ENCODE measurements at regions not wholly inside any gene's neighbourhood (a gene's known extent, or its start where the extent isn't known, plus 50 kb on each side); places are given as distances from the start of the nearest gene placed in this dataset.

DNA sequence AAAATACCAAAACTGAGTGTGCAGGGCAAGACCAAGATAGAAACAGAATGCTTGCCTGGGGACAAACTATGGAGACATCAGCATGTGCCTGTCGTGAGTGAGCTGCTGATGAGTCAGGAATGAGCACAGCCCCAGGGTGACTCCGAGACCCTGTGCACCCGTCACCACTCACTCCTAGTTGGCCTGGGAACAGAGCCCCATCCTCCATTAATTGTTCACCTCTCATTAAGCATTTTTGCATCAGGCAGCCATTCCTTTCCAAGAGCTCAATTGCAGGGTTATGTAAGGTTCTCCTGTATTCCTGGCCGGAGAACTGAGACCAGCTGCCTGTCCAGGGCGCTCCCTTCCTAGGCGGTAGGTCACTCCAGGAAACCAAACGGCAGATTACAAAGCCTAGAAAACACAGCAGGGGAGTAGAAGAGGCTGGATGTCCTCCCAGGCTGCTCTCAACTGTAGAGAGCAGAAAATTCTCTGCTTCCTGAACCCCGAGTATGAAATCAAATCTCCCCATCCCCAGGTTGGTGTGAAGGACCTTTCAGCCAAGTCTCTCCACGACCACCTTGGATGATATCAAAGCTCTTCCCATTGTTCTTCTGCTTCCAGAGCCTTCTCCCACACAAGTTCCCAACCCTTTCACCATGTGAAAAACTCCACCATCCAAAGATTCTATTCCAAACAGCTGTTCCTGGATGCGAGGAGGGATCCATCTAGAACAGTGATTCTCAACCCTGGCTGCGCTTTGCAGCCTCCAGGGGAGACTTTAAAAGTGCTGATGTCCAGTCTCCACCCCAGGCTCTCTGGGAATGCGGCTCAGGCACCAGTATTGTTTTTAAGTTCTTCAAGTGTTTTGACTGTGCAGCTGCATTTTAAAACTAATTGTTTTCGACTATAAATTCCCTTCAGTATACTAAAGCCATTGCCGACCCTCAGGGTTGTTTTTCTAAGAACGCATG, 532.6 kb upstream of the JARID2 start:
- peak; percentile 84 for DNase-seq (ENCODE audit: low spot score)

DNA sequence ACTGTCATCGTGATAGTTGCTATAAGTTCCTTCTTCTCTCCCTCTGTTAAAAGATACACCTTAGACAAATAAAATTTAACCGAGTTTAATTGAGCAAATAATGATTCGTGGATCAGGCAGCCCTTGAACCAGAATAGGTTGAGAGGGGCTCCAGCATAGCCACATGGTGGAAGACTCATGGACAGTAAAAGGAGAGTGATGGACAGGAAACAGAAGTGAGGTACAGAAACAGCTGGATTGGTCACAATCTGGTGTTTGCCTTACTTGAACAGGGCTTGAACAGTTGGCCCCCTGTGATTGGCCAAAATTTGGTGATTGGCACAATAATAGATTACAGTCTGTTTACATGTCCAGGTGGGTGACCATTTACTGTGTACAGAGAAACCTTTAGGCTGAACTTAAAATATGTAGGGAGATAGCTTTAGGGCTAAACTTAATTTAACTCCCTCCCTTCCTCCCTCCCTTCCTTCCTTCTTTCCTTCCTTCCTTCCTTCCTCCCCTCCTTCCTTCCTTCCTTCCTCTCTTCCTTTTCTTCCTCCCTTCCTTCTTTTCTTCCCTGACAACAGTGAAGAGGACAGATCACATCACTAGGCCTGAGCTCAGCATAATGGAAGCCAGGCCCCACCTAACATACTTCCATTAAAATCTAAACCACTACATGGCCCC, 531.8 kb upstream of the JARID2 start:
- DNase-seq (ENCODE audit: low spot score), result no peak

DNA sequence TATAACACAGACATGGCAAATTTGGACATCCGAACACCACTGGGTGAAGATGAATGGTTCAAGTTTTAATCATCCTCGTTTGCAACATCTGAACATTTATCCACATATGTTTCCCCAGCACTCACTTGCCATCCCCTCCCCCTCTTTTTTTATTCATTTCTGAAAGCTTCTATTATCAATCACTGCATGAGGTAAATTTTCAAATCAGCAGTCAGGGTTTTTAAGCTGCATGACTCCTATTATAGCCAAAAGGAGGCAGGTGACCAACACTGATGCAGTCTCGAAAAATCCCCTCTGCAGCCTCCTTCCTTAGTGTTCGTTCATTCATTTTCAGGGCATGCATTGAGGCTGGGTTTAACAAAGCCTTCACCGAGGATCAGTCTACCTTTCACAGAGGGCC, 530.8 kb upstream of the JARID2 start:
- DNase-seq (ENCODE audit: low spot score), result no peak

DNA sequence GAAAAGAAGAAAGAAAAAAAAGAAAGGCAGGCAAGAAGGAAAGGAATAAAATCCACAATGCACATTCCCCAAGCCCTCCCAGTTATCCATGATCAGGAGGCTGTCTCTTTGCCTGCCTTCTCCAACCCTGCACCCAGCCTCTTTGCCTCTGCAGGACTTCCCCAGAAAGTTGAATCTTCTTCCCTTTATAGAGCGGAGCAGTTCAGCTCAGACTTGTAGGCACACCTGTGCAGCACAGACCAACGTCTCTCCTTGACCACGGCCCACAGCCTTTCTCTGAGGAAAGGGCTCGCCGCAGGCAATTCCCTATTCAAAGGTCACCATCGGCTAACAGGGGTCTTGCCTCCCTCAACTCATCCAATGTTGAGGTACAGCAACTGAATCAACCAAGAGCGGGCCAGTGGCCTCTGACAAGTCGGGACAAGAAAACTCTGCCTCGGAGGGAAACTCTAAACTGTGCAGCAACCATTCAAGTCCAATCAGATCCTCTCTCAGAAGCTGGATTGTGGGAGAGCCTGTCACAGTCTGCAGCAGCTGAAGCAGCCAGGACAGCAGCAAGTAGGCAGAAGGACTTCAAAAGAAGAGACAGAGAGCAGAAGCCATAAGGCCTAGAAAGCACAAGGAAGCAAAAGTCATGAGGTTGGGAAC, 529.2 kb upstream of the JARID2 start:
- DNase-seq (ENCODE audit: low spot score), result no peak

DNA sequence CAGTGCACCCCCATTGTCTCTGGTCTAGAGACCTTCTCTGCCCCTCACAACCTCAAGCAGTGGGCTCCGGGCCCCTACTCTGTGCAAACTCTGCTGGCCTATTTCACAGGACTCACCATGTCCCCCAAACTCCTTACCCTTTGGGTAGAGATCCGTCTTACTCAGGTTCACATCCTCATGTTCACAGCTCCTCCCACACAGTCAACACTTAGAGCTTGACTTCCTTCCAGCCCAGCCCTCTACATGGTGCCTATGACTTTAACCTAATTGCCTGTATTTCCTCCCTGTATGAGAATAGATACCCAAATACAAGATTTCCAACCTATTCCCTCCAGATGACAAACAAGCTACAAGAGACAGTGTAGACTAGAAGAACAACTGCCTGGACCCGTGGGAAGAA, 528.6 kb upstream of the JARID2 start:
- DNase-seq (ENCODE audit: low spot score), result no peak

DNA sequence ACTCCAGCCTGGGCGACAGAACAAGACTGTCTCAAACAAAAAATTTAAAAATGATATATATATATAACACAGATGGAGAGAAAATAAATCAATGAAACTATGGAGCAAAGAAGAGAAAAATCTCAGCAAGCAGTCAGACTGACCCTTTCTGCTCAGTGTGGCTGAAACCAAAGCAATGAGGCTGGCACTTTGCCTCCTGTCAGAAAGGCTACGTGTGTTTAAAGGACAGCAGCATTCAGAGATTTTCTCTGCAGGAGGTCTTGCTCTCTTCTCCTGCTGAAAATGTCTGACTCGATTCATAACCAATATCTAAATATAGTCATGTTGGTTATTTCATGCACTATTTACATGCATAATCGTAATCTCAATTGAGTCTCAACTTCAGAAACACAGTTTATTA, 527.0 kb upstream of the JARID2 start:
- DNase-seq (ENCODE audit: low spot score), result no peak

DNA sequence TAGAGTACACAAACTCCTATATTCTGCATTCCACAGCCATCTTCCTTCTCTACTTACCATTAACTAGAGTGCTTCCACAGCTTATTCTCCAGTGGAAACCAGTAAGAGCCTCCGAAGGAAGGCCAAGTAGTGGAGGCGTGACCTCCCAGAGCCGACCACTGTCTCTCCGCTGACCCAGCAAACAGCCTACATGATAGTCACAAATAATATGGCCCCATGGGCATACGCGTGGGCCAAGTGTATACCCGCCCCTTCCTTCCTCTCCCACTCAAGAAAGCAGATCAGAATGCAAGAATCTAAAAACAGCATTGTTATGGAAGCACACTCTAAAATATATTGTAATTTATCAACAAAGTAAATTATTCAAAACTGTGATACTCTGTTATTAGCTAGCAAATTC, 526.6 kb upstream of the JARID2 start:
- no peak for DNase-seq (ENCODE audit: low spot score)

DNA sequence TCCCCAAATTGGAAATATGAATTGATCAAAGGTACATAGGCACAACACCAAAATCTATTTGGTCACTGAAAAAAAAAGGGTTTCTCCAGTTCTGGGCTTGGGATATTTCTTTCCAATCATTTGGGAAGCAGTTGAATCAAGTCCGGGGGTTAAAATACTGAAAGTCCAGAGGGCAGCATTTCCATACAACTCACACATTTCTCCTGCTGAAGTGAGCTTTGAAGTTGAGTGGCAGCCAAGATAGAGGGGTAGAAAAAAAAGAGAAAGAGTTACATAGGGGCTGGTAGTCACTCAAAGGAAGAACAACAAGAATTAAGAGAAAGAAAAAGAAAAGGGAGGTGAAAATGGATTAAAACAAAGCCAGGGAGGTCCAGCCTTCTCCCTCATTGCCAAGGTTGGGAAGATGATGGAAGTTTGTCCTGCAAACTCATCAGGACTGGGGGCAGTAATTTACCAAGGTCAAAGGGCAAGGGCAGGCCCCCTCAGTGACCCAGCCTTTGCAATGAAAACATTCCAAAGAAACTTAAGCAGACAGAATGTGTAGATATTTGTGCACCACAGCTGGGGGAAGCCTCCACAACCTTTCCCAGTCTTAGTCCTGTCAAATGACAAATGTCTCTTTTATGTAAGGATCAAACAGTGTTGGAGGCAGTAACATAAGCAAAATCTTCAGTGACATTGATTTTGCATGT, 525.3 kb upstream of the JARID2 start:
- no peak for DNase-seq (ENCODE audit: low spot score)

DNA sequence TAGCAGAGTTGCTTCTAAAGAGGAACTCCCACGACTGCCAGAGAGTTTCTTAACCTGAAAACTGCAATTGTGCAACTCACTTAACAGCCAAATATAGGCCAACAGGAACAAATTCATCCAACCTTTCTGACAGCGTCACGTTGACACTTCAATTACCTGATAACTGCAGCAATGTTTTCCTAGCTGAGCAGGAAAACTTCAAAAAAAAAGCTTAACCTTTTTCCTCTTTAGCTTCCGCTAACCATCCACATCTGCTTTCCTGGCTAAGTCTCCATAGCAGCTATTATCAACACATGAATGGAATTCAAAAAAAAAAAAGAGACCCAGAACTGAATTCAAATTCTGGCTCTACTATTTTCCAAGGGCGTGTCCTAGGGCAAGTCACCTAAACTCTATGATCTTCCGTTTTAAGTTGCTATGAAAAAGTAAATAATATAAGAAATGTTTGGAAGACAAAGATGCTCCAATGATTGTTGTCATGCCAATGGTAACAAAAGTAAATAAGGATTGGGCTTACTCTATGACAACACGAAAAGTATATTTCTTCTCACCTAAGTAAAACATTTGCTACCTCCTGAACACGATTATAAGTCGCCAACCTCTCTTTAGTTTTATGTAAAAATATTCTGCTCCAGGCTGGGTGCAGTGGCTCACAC, 524.6 kb upstream of the JARID2 start:
- DNase-seq (ENCODE audit: low spot score), result no peak

DNA sequence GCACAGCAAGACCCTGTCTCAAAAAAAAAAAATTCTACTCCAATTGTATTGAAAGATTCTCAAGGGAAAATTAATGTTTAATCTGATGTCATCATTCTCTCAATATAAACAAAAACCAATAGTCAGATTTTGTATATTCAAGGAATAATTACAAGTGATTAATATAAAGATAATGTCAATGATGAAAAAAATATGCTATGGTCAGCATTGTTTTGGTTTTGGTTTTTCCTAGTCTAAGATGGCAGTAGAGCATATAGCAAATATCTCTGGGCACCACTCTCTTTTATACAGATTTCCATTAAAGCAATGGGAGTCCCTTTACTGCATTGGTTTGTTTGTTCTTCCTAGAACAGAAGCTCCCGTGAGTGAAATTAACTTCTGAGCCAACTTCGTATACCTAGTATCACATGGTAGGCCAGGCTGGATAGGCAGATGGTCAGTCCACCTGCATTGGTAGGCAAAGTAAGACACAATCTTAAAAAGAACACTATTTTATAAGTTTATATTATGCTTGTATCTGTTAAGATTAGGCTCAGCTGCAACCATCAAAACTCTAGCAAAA, 523.8 kb upstream of the JARID2 start:
- DNase-seq (ENCODE audit: low spot score), result no peak

DNA sequence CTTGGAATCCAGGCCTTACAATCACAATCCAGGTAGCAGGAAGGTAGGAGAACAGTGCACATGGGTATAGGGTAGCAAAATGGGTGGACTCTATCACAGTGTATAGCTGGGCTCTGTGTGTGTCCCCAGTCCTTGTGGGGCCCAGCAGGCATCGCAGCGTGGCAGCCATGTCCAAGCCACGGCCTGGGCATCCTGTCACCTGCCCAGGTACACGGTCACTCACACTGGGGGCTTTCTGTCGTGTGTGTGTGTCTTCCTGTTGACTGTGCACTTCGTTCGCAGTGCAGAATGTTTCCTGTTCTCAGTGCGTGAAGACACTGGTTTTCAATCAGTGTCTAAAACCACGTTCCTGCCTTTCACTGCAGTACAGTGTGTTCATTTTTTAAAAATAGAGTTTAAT, 523.2 kb upstream of the JARID2 start:
- no peak for DNase-seq (ENCODE audit: low spot score)

DNA sequence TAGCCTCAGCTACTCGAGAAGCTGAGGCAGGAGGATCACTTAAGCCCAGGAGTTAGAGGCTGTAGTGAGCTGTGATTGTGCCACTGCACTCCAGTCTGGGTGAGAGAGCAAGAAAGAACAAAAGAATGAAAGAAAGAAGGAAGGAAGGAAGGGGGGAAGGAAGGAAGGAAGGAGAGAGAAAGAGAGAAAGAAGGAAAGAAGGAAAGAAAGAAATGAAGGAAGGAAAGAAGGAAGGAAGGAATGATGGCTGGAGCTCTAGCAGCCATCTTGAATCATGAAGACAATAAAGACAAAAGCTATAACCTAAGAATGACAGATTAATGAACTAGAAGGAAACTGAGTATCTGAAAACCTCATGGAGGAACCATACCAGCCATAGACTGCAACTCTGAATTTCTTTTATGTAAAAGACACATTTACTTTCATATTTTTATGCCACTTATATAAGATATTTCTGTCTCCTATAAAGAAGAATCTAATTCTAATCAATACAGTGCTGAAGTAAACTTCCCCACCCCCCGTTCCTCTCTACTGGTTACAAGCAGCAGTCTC, 522.3 kb upstream of the JARID2 start:
- no peak for DNase-seq (ENCODE audit: low spot score)

DNA sequence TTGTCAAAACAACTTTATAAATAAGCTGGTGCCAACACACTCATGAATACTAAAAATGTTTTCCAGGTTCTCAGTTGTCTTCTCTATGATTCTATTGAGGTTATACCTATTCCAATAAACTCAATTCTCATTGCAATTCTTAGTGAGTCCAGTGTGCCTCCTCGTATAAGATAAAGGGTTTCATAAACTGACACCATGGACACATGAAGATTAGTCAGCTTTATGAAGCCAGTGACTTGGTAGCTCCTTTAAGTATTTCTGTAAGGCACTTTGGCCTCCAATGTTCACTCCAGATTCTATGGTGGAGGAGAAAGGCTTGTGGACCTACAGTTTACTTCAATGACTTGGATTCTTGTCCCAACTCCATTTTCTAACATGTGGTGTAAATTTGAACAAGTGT, 521.3 kb upstream of the JARID2 start:
- DNase-seq (ENCODE audit: low spot score), result no peak

DNA sequence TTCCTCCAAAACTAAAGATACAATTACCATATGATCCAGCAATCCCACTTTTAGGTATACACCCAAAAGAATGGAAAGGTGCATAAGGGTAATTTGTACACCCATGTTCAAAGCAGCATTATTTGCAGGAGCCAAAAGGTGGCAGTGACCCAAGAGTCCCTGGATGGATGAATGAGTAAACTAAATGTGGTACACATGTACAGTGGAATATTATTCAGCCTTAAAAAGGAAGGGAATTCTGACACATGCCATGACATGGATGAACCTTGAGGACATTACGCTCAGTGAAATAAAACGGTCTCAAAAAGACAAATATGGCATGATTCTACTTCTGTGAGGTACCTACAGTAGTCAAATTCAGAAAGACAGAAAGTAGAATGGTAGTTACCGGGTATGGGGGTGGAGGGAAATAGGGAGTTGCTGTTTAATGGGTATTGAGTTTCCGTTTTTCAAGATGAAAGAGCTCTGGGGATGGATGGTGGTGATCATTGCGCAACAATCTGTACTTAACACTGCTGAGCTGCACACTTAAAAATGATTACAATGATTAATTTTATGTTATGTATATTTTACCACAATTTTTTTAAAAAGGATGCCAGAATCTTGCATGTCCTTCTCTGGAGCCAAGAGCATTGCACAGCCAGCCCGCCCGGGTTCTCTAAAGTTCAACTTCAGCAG, 518.9 kb upstream of the JARID2 start:
- DNase-seq (ENCODE audit: low spot score), result no peak

DNA sequence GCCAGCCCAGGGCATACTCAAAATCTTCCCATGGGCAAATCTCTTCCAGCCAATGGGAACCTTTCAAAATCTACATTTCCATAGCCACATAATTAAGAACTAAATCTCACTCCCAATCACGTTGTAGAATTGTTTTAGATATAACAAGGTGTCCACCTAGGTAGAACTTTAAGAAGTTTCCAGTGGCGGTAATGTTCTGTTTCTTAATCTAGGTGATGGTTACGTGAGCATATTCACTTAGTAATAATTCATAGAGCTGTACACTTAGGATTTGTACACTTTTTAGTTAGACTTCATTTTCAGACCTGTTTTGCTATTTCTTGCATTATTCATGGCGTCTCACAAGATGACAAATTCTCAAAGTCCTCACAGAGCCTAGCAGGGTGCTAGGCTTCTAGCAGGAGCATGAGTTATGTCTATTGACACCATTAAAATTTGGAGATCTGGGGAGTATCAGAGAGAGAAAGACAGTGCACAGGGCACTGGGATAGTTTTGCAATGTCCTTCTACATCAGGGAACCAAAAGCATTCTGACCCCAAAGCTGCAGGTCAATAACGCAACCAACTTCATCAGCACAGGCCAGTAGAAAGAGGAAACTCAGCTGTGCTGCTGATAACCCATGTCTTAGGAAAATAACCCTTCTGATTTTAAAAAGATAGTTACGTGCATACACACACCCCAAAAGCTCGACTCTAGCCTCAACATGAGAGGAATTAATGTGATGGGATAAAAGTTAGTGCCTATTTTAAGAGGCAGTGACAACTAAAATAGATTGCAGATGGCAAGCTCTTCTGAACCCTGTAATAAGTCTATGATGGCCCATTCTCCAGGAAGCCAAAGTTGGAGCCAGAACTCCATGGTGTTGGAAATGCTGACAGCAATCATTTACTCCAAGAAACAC, 518.1 kb upstream of the JARID2 start:
- no peak for DNase-seq (ENCODE audit: low spot score)

DNA sequence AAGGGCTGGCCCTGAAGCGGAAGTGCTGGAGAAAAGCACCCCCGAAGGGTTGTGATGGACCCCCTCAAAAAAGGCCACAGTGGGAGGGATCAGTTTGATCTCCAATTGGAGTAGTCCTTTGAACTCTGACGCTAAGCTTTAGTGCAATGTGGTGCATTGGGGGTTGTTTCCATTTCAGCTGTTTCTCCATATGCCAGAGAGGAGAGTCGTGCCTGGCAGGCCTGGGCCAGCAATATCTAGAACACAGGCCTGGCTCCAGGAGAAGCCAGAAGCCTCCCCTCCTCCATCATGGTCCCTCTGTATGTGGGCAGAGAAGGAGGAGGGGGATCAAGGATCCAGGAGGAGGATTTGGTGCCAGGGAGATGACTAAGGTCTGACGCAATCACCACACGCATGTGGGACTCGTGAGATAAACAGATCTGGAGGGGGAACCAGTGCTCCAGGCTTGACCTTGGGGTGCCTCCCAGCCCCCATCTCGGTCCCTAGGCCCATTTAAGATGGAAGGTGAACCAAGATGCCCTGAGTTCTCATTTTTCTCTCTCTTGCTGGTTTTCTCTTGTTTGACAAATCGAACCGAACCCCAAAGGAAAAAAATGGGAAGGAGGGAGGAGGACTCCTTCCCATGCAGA, 517.4 kb upstream of the JARID2 start:
- DNase-seq (ENCODE audit: low spot score), result no peak

DNA sequence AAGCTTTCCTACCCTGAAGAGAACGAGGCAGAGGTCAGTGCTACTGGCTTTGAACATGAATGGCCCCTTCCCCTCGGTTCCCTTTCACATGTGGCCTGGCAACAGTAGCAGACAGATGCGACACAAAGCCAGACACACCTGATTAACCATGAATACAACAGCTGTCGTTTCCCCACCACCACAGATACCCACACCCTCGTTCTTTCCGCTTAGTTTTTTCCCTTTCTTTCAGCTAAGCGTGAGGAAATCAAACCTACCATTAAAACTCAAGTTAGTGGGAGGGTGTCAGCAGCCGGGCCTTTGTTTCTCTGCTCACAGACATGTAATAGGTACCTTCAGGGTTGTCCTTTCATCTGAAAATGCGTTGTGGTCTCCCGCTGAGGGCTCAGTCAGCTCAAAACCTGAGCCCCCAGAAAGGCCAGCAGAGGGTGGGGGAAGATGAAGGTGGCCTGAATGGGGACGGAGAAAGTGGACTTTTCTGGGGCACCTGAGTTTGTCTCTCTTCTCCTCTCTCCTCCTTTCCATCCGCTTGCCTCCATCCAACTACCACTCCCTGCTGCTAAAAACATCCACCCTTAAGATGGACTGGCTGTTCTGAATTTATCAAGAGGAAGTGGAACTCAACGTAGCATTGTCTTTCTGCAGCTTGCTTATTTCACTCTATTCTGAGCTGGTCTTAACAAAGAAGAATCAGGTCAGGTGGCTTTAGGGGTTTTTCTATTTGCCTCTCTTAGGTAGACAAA, 516.6 kb upstream of the JARID2 start:
- DNase-seq (ENCODE audit: low spot score), result no peak

DNA sequence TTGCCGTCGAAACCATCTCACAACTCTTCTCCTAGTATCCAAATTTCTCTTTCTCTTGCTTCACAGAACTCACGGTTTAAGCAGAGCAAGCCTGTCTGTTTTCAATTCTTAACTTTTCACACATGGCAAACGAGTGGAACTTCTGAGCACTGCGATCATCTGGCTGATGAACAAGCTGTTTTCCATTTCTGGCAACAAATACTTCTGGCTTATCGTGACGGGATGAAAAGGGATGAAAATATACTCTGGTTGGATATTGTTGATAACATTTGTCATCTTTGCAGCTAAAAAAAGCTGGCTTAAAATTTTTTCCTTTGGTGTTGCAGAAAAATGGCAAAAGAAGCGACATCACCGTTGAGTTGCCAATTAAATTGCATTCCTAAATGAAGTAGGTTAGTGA, 515.2 kb upstream of the JARID2 start:
- DNase-seq (ENCODE audit: low spot score), result no peak
